ENCODE measurements at regions not wholly inside any gene's neighbourhood (a gene's known extent, or its start where the extent isn't known, plus 50 kb on each side); places are given as distances from the start of the nearest gene placed in this dataset.

GRCh38 chr6:91708534-91708933, 1121.7 kb upstream of the MAP3K7 start:
- ChIA-PET CTCF (no interaction called here), POLR2A (no interaction called here)
- no peak for TF ChIP-seq CTCF (IDR thresholded peaks at IDR 0.05)

GRCh38 chr6:91705646-91706045, 1118.8 kb upstream of the MAP3K7 start:
- H3K4me1 Mint-ChIP-seq (ENCODE audit: low read depth): no peaks in the 10 kb centered on the region
- no peak for ATAC-seq
- no peak overlapping the region for H3K4me3 Mint-ChIP-seq
- no peaks in the 10 kb centered on the region for H3K27me3 Mint-ChIP-seq
- H3K27ac Mint-ChIP-seq: no peak overlapping the region
- DNase-seq: no peak
- intact Hi-C loops (cut with micrococcal nuclease): no loop called here
- TF ChIP-seq CTCF (IDR thresholded peaks at IDR 0.05): no peak
- POLR2A ChIA-PET: no interaction called here
- CTCF ChIA-PET: no interaction called here
- no peaks in the 10 kb centered on the region for H3K36me3 Mint-ChIP-seq (ENCODE audit: low read depth)
- H3K9me3 Mint-ChIP-seq: peaks cover 3% of the 10 kb centered on the region

More at GRCh38 chr6:91708534-91708933, 1121.7 kb upstream of the MAP3K7 start:
- Mint-ChIP-seq H3K27me3 (no peaks in the 10 kb centered on the region), H3K9me3 (peaks cover 3% of the 10 kb centered on the region), H3K27ac (no peak overlapping the region), H3K4me3 (no peak overlapping the region), H3K36me3 (ENCODE audit: low read depth) (no peaks in the 10 kb centered on the region), H3K4me1 (ENCODE audit: low read depth) (no peaks in the 10 kb centered on the region)
- intact Hi-C loops (cut with micrococcal nuclease): no loop called here
- DNase-seq: no peak
- ATAC-seq: no peak

- Mint-ChIP-seq H3K4me3 (no peak overlapping the region), H3K27me3 (no peaks in the 10 kb centered on the region), H3K27ac (no peak overlapping the region), H3K36me3 (ENCODE audit: low read depth) (no peaks in the 10 kb centered on the region), H3K4me1 (ENCODE audit: low read depth) (no peaks in the 10 kb centered on the region), H3K9me3 (peaks cover 3% of the 10 kb centered on the region)
- ChIA-PET POLR2A (no interaction called here), CTCF (no interaction called here)
- no peak for TF ChIP-seq CTCF (IDR thresholded peaks at IDR 0.05)
- DNase-seq: no peak
- ATAC-seq: no peak
- intact Hi-C loops (cut with micrococcal nuclease): no loop called here
Observed at GRCh38 chr6:91704531-91704930, 1117.7 kb upstream of the MAP3K7 start.

GRCh38 chr6:91697010-91697695, 1110.3 kb upstream of the MAP3K7 start:
- Mint-ChIP-seq H3K4me3 (no peak overlapping the region), H3K27ac (no peak overlapping the region), H3K36me3 (ENCODE audit: low read depth) (no peaks in the 10 kb centered on the region), H3K4me1 (ENCODE audit: low read depth) (no peaks in the 10 kb centered on the region), H3K27me3 (no peaks in the 10 kb centered on the region), H3K9me3 (no peaks in the 10 kb centered on the region)
- no peak for DNase-seq
- ATAC-seq: no peak
- POLR2A ChIA-PET: no interaction called here
- intact Hi-C loops (cut with micrococcal nuclease): no loop called here
- TF ChIP-seq CTCF (IDR thresholded peaks at IDR 0.05): no peak
- CTCF ChIA-PET: no interaction called here

GRCh38 chr6:91695221-91695620, 1108.3 kb upstream of the MAP3K7 start:
- H3K27ac Mint-ChIP-seq: no peak overlapping the region
- no peaks in the 10 kb centered on the region for H3K27me3 Mint-ChIP-seq

More at GRCh38 chr6:91695221-91695620, 1108.3 kb upstream of the MAP3K7 start:
- POLR2A ChIA-PET: no interaction called here
- no peak for DNase-seq
- no peaks in the 10 kb centered on the region for H3K9me3 Mint-ChIP-seq
- TF ChIP-seq CTCF (IDR thresholded peaks at IDR 0.05): no peak
- no peaks in the 10 kb centered on the region for H3K36me3 Mint-ChIP-seq (ENCODE audit: low read depth)
- H3K4me3 Mint-ChIP-seq: no peak overlapping the region
- intact Hi-C loops (cut with micrococcal nuclease): no loop called here
- no peaks in the 10 kb centered on the region for H3K4me1 Mint-ChIP-seq (ENCODE audit: low read depth)
- no peak for ATAC-seq
- CTCF ChIA-PET: no interaction called here

Measured in activated CD8-positive, alpha-beta T cell treated with anti-CD3 and anti-CD28 coated beads for 36 hours (primary cell).